Activated CD4-positive, alpha-beta T cell treated with anti-CD3 and anti-CD28 coated beads, Interleukin-2, amount 10 ng/mL, durations not matched to agents 24 days and 14 days (primary cell): ENCODE measurements at regions not wholly inside any gene's neighbourhood (a gene's known extent, or its start where the extent isn't known, plus 50 kb on each side); places are given as distances from the start of the nearest gene placed in this dataset.
A peak's percentile ranks its signal among the peaks of the same experiment; 100 is the strongest.

ENCODE experiments used
- DNase-seq: peaks from one replicate; pipeline ENCODE4 v3.0.0; 2022
- H3K27ac Mint-ChIP-seq: one replicate; pipeline ENCODE4 v1.8.0; 2022; ENCODE audit warnings: mild to moderate bottlenecking, mixed read lengths
- H3K27me3 Mint-ChIP-seq: one replicate; pipeline ENCODE4 v1.8.0; 2022; ENCODE audit warnings: mixed read lengths
- H3K36me3 Mint-ChIP-seq: one replicate; pipeline ENCODE4 v1.8.0; 2022; ENCODE audit warnings: low read depth, mild to moderate bottlenecking, mixed read lengths
- H3K4me1 Mint-ChIP-seq: one replicate; pipeline ENCODE4 v1.8.0; 2021; ENCODE audit warnings: mixed read lengths
- H3K4me3 Mint-ChIP-seq: one replicate; pipeline ENCODE4 v1.8.0; 2022; ENCODE audit warnings: mild to moderate bottlenecking, moderate library complexity, mixed read lengths
- H3K9me3 Mint-ChIP-seq: one replicate; pipeline ENCODE4 v1.8.0; 2021; ENCODE audit warnings: mixed read lengths
- intact Hi-C: fragments of 100-400 bp; cut with micrococcal nuclease; formaldehyde crosslinking; loops from one replicate; pipeline ENCODE4 v1.15.1; 2023

DNA sequence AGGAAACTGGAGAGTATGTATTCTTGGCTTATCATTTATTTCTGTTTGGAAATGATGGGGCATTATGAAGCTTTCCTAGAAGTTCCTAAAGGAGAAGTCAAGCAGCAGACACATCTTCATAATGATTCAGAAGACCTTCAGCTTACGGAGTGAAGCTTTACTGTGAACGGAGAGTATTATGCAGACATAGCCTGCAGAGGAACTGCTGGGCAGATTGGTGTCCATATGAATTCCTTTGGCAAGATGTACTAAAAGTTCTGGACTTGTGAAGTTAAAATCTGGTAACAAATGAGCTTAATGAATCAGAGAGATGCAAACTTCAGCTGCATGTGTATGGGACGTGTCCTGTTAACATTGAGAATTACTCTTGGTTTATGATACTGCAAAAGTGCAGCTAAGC, 60.1 kb downstream of the NABP1 start:
- H3K4me1 Mint-ChIP-seq = peaks cover 13% of the 10 kb centered on the region
- DNase-seq = no peak
- peaks cover 30% of the 10 kb centered on the region for H3K27me3 Mint-ChIP-seq
- no peaks in the 10 kb centered on the region for H3K9me3 Mint-ChIP-seq
- H3K4me3 Mint-ChIP-seq = no peak overlapping the region
- H3K36me3 Mint-ChIP-seq = no peaks in the 10 kb centered on the region
- H3K27ac Mint-ChIP-seq = no peak overlapping the region
- intact Hi-C loops = no loop called here

DNA sequence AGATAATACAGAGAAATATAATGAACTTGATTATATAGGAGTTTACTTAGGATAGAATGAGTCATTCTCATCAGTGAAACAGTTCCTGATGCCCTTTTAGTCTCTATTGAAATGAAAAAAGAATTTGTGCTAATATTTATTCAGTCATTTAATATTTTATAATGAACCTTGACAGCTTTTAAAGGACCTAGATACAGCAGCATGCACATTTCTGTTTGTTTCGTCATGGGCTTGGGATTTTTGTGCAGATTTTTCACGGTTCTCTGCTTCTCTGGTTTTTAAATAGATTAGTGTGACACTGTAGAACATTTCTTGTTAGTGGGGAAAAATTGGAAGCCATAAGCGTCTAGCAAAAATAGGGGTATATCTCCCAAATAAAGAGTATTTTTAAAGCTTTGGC, 60.7 kb downstream of the NABP1 start:
- Mint-ChIP-seq H3K27me3 (peaks cover 33% of the 10 kb centered on the region), H3K27ac (no peak overlapping the region), H3K36me3 (no peaks in the 10 kb centered on the region), H3K4me1 (peaks cover 13% of the 10 kb centered on the region), H3K4me3 (no peak overlapping the region), H3K9me3 (no peaks in the 10 kb centered on the region)
- no peak for DNase-seq
- intact Hi-C loops = no loop called here

DNA sequence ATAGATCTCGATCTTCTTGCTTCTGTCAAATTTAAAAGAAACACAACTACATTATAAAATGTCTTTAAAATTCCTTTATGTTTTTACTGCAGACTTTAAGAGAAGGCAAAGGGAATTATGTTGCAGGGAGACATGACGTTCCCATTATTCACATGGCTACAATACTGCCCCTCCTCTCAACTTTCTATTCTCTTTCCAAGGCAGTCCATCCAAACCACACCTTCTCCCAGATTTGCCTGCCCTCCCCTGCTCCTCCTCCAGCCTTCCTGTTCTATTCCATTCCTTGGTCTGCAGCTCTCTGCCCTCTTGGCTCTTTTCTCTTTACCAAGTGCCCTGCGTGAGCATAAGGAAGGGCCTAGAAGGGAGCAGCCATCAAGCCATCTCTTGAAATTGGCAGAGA, 61.3 kb downstream of the NABP1 start:
- Mint-ChIP-seq H3K27me3 (peaks cover 34% of the 10 kb centered on the region), H3K4me3 (no peak overlapping the region), H3K4me1 (peaks cover 13% of the 10 kb centered on the region), H3K36me3 (no peaks in the 10 kb centered on the region), H3K9me3 (no peaks in the 10 kb centered on the region), H3K27ac (peak overlapping the region; percentile 82)
- intact Hi-C loops = no loop called here
- DNase-seq = no peak

DNA sequence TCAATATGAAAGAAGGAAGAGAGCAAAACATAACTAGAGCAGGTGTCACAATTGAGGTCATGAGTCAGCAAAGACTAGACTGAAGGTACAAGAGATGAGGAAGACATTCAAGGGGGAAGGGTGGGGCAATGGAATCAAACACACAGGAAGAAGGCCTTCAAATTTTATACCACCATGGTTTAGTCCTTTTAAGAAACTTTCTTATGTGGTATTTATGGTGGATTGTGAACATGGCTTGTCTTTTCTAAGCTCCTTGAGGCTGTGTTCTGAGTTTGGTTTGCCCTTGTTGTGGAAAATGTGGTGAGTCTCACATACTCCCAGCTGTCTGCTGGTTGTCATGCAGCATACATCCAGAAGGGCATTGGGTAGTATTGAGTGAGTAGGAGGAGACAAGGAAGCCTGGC, 62.1 kb downstream of the NABP1 start:
- no peaks in the 10 kb centered on the region for H3K9me3 Mint-ChIP-seq
- no peaks in the 10 kb centered on the region for H3K36me3 Mint-ChIP-seq
- intact Hi-C loops = loop anchor here (2.0 kb wide), 4 partner anchors 61 to 545 kb away; partner anchors contain the start of gene NABP1
- DNase-seq = peak; percentile 91
- peak overlapping the region; percentile 82 for H3K27ac Mint-ChIP-seq
- H3K4me1 Mint-ChIP-seq = peaks cover 13% of the 10 kb centered on the region
- peaks cover 30% of the 10 kb centered on the region for H3K27me3 Mint-ChIP-seq
- H3K4me3 Mint-ChIP-seq = peak overlapping the region; percentile 16

- Mint-ChIP-seq H3K9me3 (no peaks in the 10 kb centered on the region), H3K36me3 (no peaks in the 10 kb centered on the region), H3K4me3 (no peak overlapping the region), H3K27ac (no peak overlapping the region), H3K27me3 (peaks cover 35% of the 10 kb centered on the region), H3K4me1 (peaks cover 13% of the 10 kb centered on the region)
- intact Hi-C loops = loop anchor here (2.0 kb wide), 4 partner anchors 62 to 546 kb away; partner anchors contain the start of gene NABP1
- no peak for DNase-seq
Observed at GRCh38 chr2:191740759-191741158, 62.8 kb downstream of the NABP1 start.

DNA sequence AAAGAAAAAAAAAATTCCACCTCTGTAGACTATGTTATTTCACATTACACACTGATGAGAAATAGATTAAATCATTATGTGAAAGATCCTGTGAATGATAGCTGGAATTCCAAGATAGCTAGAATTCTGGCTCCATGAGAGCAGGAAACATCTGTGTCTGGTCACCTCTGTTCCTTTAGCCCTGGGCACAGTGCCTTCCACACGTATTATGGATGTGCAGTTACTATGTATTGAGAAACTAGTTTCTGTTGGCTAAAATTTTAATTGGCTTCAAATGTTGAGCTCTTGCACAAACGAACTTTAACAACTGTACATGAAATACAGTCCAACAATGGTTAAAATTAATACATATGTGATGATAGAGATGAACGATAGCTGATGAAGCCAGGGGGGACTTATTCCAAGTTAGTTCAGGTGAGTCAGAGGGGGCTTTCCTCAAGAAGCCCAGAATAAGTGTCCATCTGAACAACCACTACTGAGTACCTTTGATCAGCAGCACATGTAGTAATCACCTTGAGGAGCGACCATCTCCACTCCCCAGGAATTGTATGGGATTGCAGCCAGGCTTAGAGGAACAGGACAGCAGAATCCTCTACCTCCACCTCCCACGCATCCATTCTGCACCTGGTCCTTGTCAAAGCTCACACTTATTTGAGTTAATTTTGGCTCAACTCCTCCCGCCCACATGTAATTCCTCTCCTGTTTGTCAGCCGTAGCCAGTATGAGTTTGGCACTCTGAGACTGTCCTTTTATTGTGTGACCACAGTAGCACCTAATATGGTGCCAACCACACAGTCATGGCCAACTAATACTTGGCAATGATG, 68.6 kb downstream of the NABP1 start:
- H3K27ac Mint-ChIP-seq = no peak overlapping the region
- peaks cover 9% of the 10 kb centered on the region for H3K4me1 Mint-ChIP-seq
- intact Hi-C loops = loop anchor here (5.0 kb wide), 1 partner anchor 129 kb away; no protein-coding TSS in a partner anchor
- no peak overlapping the region for H3K4me3 Mint-ChIP-seq
- H3K27me3 Mint-ChIP-seq = peaks cover 44% of the 10 kb centered on the region
- H3K36me3 Mint-ChIP-seq = no peaks in the 10 kb centered on the region
- no peak for DNase-seq
- H3K9me3 Mint-ChIP-seq = no peaks in the 10 kb centered on the region

- H3K27me3 Mint-ChIP-seq = peaks cover 47% of the 10 kb centered on the region
- no peak for DNase-seq
- H3K4me3 Mint-ChIP-seq = no peak overlapping the region
- peaks cover 9% of the 10 kb centered on the region for H3K4me1 Mint-ChIP-seq
- H3K27ac Mint-ChIP-seq = no peak overlapping the region
- H3K36me3 Mint-ChIP-seq = no peaks in the 10 kb centered on the region
- intact Hi-C loops = loop anchor here (5.0 kb wide), 1 partner anchor 130 kb away; no protein-coding TSS in a partner anchor
- H3K9me3 Mint-ChIP-seq = no peaks in the 10 kb centered on the region
Observed at GRCh38 chr2:191747170-191747530, 69.2 kb downstream of the NABP1 start.

DNA sequence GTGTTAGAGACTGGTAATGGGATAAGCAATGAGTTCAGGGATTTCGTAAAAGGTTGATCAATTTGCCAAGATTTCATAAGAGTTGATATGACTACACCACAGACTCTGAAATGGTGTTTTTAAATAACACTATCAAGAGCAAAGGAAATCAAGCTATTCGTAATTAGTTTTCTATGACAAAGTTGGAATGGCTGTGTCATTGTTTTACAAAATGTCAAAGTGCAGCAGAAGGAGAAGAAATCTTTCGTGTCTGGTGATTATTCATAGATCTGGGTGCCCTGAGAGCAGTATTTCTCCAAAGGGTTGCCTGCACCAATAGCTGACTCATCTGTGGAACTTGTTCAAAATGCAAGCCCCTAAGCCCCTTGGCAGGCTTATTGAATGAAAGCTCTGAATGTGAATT, 70.1 kb downstream of the NABP1 start:
- Mint-ChIP-seq H3K27ac (no peak overlapping the region), H3K9me3 (no peaks in the 10 kb centered on the region), H3K36me3 (no peaks in the 10 kb centered on the region), H3K4me3 (no peak overlapping the region), H3K27me3 (peaks cover 53% of the 10 kb centered on the region), H3K4me1 (peaks cover 9% of the 10 kb centered on the region)
- intact Hi-C loops = loop anchor here (5.0 kb wide), 1 partner anchor 131 kb away; no protein-coding TSS in a partner anchor
- no peak for DNase-seq

- no peaks in the 10 kb centered on the region for H3K9me3 Mint-ChIP-seq
- H3K4me1 Mint-ChIP-seq = peaks cover 9% of the 10 kb centered on the region
- intact Hi-C loops = loop anchor here (5.0 kb wide), 1 partner anchor 131 kb away; no protein-coding TSS in a partner anchor
- H3K27me3 Mint-ChIP-seq = peaks cover 55% of the 10 kb centered on the region
- no peak for DNase-seq
- H3K36me3 Mint-ChIP-seq = no peaks in the 10 kb centered on the region
- H3K27ac Mint-ChIP-seq = peak overlapping the region; percentile 39
- no peak overlapping the region for H3K4me3 Mint-ChIP-seq
Observed at GRCh38 chr2:191748528-191749180, 70.7 kb downstream of the NABP1 start.

DNA sequence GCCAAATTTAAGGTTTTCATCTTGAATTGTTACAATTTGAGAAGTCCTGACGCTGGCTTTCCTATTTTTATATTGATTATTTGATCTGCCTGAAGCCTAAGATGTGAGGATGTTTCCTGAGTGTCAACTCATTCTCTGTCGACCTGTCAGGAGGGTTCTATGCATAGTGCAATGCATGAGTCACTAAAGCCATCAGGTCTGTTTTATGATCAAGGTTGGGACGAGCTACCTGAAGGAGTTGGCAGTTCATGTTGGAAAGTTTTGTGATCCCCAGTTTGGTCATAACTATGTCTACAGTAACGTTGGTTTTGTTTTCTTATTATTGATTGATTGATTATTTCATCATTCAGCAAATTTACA, 71.2 kb downstream of the NABP1 start:
- DNase-seq = no peak
- no peak overlapping the region for H3K27ac Mint-ChIP-seq
- H3K9me3 Mint-ChIP-seq = no peaks in the 10 kb centered on the region
- peaks cover 54% of the 10 kb centered on the region for H3K27me3 Mint-ChIP-seq
- H3K4me1 Mint-ChIP-seq = peaks cover 9% of the 10 kb centered on the region
- intact Hi-C loops = loop anchor here (5.0 kb wide), 1 partner anchor 132 kb away; no protein-coding TSS in a partner anchor
- H3K4me3 Mint-ChIP-seq = no peak overlapping the region
- no peaks in the 10 kb centered on the region for H3K36me3 Mint-ChIP-seq

DNA sequence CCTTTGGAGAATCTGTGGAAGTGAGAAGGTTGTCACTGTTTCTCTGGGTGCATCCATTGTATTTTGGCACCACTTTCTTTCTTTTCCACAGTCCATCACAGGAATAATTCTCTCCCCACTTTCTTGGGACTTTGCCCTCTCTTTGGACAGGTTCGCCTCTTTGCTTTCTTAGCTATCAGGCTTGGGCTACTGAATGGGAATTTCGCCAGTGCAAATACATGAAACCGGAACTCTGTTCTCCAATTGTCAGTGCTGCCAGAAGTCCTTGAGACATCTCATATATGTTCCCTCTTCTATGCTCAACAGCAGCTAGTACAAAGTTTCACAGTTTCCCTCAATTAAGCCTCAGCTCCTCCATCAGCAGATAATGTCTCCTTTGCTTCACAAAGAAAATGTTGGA, 76.2 kb downstream of the NABP1 start:
- intact Hi-C loops = no loop called here
- H3K4me1 Mint-ChIP-seq = peaks cover 5% of the 10 kb centered on the region

GRCh38 chr2:191756761-191757160, 78.8 kb downstream of the NABP1 start:
- Mint-ChIP-seq H3K4me1 (peaks cover 5% of the 10 kb centered on the region), H3K36me3 (no peaks in the 10 kb centered on the region), H3K27ac (no peak overlapping the region), H3K9me3 (no peaks in the 10 kb centered on the region), H3K27me3 (peaks cover 29% of the 10 kb centered on the region), H3K4me3 (no peak overlapping the region)
- no peak for DNase-seq
- intact Hi-C loops = no loop called here

More for the DNA sequence above, 76.2 kb downstream of the NABP1 start:
- H3K4me3 Mint-ChIP-seq = no peak overlapping the region
- DNase-seq = no peak
- no peaks in the 10 kb centered on the region for H3K9me3 Mint-ChIP-seq
- peaks cover 36% of the 10 kb centered on the region for H3K27me3 Mint-ChIP-seq
- no peaks in the 10 kb centered on the region for H3K36me3 Mint-ChIP-seq
- no peak overlapping the region for H3K27ac Mint-ChIP-seq

- Mint-ChIP-seq H3K36me3 (no peaks in the 10 kb centered on the region), H3K4me1 (peaks cover 5% of the 10 kb centered on the region), H3K27me3 (peaks cover 27% of the 10 kb centered on the region), H3K9me3 (no peaks in the 10 kb centered on the region), H3K4me3 (no peak overlapping the region), H3K27ac (no peak overlapping the region)
- DNase-seq = no peak
- intact Hi-C loops = no loop called here
Observed at GRCh38 chr2:191757208-191757607, 79.3 kb downstream of the NABP1 start.
